Breast epithelium (tissue), 4 donors: ENCODE measurements at regions not wholly inside any gene's neighbourhood (a gene's known extent, or its start where the extent isn't known, plus 50 kb on each side); places are given as distances from the start of the nearest gene placed in this dataset.
"Not testable (repeated sequence)": the region's sequence is repeated elsewhere in the genome, so short reads cannot be mapped to it uniquely, and the experiment has no call there.

Experiments
- DNase-seq, 2 donors: peaks; one replicate each; pipeline ENCODE4 v3.0.0-alpha.2; 2019; ENCODE audit warnings: low spot score in 2 of 2
- H3K27ac ChIP-seq, 2 donors: fragments of 200-600 bp; sonication (generic) in 1 of 2; one replicate each; pipeline ENCODE4 v1.5.1; 2016 to 2019; ENCODE audit warnings: mild to moderate bottlenecking in 1 of 2
- H3K27me3 ChIP-seq, 2 donors: fragments of 200-600 bp; sonication (generic) in 1 of 2; one replicate each; pipeline versions ENCODE4 v1.5.1 to v1.6.0; 2017 to 2019; ENCODE audit warnings: control low read depth in 1 of 2, mild to moderate bottlenecking in 1 of 2
- H3K36me3 ChIP-seq: fragments of 200-600 bp; one replicate; pipeline ENCODE4 v1.5.1; 2019
- H3K4me1 ChIP-seq, 2 donors: fragments of 200-600 bp; sonication (generic); one replicate each; pipeline ENCODE4 v1.5.1; 2016 to 2019; ENCODE audit warnings: control low read depth in 1 of 2
- H3K4me3 ChIP-seq, 3 donors: fragments of 200-600 bp; sonication (generic); 1 replicate in 2 of 3; 2 replicates in 1 of 3; pipeline ENCODE4 v1.5.1; 2016 to 2019; ENCODE audit warnings: mild to moderate bottlenecking in 3 of 3, moderate library complexity in 2 of 3
- H3K9me3 ChIP-seq, 2 donors: fragments of 200-600 bp; sonication (generic) in 1 of 2; one replicate each; pipeline ENCODE4 v1.5.1; 2016 to 2019; ENCODE audit warnings: control low read depth in 1 of 2
- POLR2A ChIP-seq: fragments of 450-650 bp; IDR thresholded peaks from one replicate; pipeline ENCODE4 v1.6.1; 2016; ENCODE audit warnings: antibody characterized with exemption, mild to moderate bottlenecking, moderate library complexity
- POLR2AphosphoS5 ChIP-seq, 3 donors: sonication (generic); formaldehyde crosslinking; IDR thresholded peaks; one replicate each; pipeline ENCODE4 v1.6.1; 2017; ENCODE audit warnings: antibody characterized with exemption in 3 of 3
- intact Hi-C: fragments of 100-400 bp; cut with DNase I; formaldehyde crosslinking; loops from one replicate; pipeline ENCODE4 v1.15.1; 2023; ENCODE audit warnings: low total_unique reads
- TF ChIP-seq, protein P1 (sequence below), 3 donors: fragments of 450-650 bp; IDR thresholded peaks; one replicate each; pipeline ENCODE4 v1.5.1; 2016 to 2017; ENCODE audit warnings: antibody characterized with exemption in 3 of 3, mild to moderate bottlenecking in 3 of 3, moderate library complexity in 3 of 3

DNA sequence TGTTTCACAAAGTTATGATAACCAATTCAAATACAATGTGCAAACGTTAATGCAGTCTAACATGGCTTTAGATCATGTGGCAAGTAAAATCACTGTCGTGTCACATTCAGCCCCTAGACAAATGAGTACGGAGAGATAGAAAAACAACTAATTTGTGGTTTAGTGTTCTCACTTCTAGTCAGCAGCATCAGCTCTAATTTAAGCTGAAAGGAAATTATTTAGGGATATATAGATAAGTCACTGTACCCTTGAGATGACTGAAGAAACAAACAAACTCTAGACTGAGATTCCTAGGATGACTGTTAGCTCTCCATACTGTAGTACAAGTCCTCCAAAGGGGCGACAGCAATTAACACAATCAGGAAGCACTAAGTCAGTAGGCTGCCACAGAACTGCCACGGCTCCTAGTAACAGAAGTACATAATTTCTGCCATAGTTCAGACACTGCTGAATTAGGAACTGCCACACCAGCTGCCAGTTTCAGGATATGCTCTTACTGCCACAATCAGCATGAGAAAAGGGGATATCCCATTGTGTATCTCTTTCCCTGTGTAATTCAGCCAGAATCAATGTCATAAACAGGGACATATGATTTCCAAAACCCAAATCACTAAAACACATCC lies 150.4 kb upstream of the NEGR1 start:
- no peaks in the 10 kb centered on the region for H3K36me3 ChIP-seq
- no peaks in the 10 kb centered on the region for H3K27me3 ChIP-seq
- no peak for DNase-seq
- peaks cover 3 to 6% of the 10 kb centered on the region in 2 donors for H3K9me3 ChIP-seq
- TF ChIP-seq, protein P1, sequence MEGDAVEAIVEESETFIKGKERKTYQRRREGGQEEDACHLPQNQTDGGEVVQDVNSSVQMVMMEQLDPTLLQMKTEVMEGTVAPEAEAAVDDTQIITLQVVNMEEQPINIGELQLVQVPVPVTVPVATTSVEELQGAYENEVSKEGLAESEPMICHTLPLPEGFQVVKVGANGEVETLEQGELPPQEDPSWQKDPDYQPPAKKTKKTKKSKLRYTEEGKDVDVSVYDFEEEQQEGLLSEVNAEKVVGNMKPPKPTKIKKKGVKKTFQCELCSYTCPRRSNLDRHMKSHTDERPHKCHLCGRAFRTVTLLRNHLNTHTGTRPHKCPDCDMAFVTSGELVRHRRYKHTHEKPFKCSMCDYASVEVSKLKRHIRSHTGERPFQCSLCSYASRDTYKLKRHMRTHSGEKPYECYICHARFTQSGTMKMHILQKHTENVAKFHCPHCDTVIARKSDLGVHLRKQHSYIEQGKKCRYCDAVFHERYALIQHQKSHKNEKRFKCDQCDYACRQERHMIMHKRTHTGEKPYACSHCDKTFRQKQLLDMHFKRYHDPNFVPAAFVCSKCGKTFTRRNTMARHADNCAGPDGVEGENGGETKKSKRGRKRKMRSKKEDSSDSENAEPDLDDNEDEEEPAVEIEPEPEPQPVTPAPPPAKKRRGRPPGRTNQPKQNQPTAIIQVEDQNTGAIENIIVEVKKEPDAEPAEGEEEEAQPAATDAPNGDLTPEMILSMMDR (IDR thresholded peaks at IDR 0.05), result no peak
- TF ChIP-seq POLR2AphosphoS5 (IDR thresholded peaks at IDR 0.05), result no peak
- TF ChIP-seq POLR2A, result no peak
- H3K4me1 ChIP-seq, result no peaks in the 10 kb centered on the region
- H3K4me3 ChIP-seq, result no peak overlapping the region
- no peak overlapping the region for H3K27ac ChIP-seq
- intact Hi-C loops, result no loop called here

GRCh38 chr1:72431810-72432209 lies 149.5 kb upstream of the NEGR1 start:
- Histone ChIP-seq H3K4me1 (no peaks in the 10 kb centered on the region), H3K9me3 (peaks cover 3 to 6% of the 10 kb centered on the region in 2 donors), H3K4me3 (no peak overlapping the region), H3K27ac (no peak overlapping the region), H3K27me3 (no peaks in the 10 kb centered on the region), H3K36me3 (no peaks in the 10 kb centered on the region)
- DNase-seq, result no peak
- intact Hi-C loops, result no loop called here
- TF ChIP-seq, protein P1 (IDR thresholded peaks at IDR 0.05), result no peak
- TF ChIP-seq POLR2AphosphoS5 (IDR thresholded peaks at IDR 0.05), result no peak
- TF ChIP-seq POLR2A, result no peak

DNA sequence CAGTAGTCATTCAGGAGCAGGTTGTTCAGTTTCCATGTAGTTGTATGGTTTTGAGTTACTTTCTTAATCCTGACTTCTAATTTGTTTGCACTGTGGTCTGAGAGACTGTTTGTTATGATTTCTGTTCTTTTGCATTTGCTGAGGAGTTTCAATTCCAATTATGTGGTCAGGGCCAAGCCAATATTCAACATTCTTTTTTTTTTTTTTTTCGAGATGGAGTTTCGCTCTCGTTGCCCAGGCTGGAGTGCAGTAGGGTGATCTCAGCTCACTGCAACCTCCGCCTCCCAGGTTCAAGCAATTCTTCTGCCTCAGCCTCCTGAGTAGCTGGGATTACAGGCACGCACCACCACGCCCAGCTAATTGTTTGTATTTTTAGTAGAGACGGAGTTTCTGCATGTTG lies 145.9 kb upstream of the NEGR1 start:
- DNase-seq, H3K27me3 ChIP-seq, H3K36me3 ChIP-seq, H3K4me3 ChIP-seq, H3K4me1 ChIP-seq, H3K27ac ChIP-seq, intact Hi-C loops: not testable (repeated sequence)
- peaks cover 3 to 11% of the 10 kb centered on the region in 2 donors for H3K9me3 ChIP-seq

DNA sequence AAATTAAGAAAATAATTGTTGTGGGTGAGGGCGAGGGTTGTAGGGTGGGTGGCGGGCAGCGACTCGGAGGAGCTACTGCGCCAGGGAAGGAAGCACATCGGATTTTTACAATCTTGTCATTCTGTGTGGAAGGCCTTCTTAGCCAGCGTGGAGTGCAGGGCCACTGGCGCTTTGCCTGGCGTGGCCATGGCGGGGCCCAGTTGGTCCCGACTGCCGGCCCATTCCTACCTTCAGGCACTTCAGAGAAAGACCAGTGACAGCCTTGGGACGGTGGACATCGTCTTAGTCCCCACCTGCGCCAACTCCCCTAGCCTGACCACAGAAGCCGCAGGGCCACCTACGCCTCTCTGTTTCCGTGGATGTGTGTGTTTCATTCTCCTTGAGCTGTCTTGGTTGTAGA lies 136.9 kb upstream of the NEGR1 start:
- no peaks in the 10 kb centered on the region for H3K4me1 ChIP-seq
- intact Hi-C loops, result no loop called here
- H3K27me3 ChIP-seq, result no peaks in the 10 kb centered on the region
- H3K27ac ChIP-seq, result no peak overlapping the region
- DNase-seq, result no peak
- TF ChIP-seq POLR2AphosphoS5 (IDR thresholded peaks at IDR 0.05) (no peak), POLR2A (no peak)
- TF ChIP-seq, protein P1 (IDR thresholded peaks at IDR 0.05), result no peak
- no peaks in the 10 kb centered on the region for H3K36me3 ChIP-seq
- H3K9me3 ChIP-seq, result peaks cover 0 to 4% of the 10 kb centered on the region in 2 donors
- H3K4me3 ChIP-seq, result no peak overlapping the region

DNA sequence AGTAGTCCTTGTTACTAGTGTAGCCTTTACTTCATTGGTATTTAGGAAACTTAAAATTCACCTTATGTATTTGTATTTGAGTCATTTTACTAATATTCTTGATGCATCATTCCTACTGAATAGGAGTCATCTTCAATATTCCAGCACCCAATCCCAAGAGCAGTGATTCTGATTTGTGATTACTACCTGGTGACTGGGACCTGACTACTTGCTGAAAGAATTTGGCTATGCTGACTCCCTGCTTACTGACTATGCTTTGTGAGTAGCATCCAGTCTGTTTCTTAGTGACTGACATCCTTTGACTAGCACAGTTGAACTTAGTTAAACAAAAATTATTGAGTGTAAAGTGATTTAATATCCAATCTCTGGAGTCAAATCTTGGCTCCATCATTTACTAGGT lies 129.9 kb upstream of the NEGR1 start:
- no peak overlapping the region for H3K4me3 ChIP-seq
- no peaks in the 10 kb centered on the region for H3K36me3 ChIP-seq
- intact Hi-C loops, result no loop called here
- TF ChIP-seq POLR2A, result no peak
- TF ChIP-seq POLR2AphosphoS5 (IDR thresholded peaks at IDR 0.05), result no peak
- TF ChIP-seq, protein P1 (IDR thresholded peaks at IDR 0.05), result no peak
- no peaks in the 10 kb centered on the region for H3K9me3 ChIP-seq
- no peaks in the 10 kb centered on the region for H3K27me3 ChIP-seq
- H3K4me1 ChIP-seq, result no peaks in the 10 kb centered on the region
- no peak for DNase-seq
- no peak overlapping the region for H3K27ac ChIP-seq

DNA sequence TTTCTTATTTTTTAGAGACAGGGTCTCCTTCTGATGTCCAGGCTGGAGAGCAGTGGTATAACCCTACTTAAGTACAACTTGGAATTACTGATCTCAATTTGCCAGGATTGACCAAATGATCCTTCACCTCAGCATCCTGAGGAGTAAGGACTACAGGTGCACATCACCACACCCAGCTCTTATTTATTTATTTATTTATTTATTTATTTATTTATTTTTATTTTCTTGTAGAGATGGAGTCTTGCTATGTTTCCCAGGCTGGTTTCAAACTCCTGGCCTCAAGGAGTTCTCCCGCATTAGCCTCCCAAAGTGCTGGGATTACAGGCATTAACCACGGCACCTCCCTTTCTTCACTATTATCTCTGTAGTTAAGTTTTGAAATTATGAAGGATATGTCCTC lies 117.5 kb upstream of the NEGR1 start:
- DNase-seq, result no peak

More for the DNA sequence above, 117.5 kb upstream of the NEGR1 start:
- Histone ChIP-seq H3K4me1 (no peaks in the 10 kb centered on the region), H3K27ac (no peak overlapping the region), H3K9me3 (no peaks in the 10 kb centered on the region), H3K4me3 (no peak overlapping the region), H3K27me3 (no peaks in the 10 kb centered on the region), H3K36me3 (no peaks in the 10 kb centered on the region)
- TF ChIP-seq, protein P1 (IDR thresholded peaks at IDR 0.05), result no peak
- TF ChIP-seq POLR2AphosphoS5 (IDR thresholded peaks at IDR 0.05) (no peak), POLR2A (no peak)
- intact Hi-C loops, result no loop called here
